Activated CD4-positive, alpha-beta memory T cell treated with anti-CD3 and anti-CD28 coated beads for 36 hours (primary cell): ENCODE measurements at regions not wholly inside any gene's neighbourhood (a gene's known extent, or its start where the extent isn't known, plus 50 kb on each side); places are given as distances from the start of the nearest gene placed in this dataset.

Experiments
- CTCF ChIA-PET: fragments of 350-600 bp; sonication (Branson Sonifier 250); formaldehyde crosslinking; loops from one replicate; lab custom pipeline; 2021; ENCODE audit warnings: antibody characterized with exemption, inconsistent platforms; lab: Charles Lee
- POLR2A ChIA-PET: fragments of 350-600 bp; sonication (Branson Sonifier 250); formaldehyde crosslinking; loops from one replicate; lab custom pipeline; 2021; ENCODE audit warnings: antibody characterized with exemption; lab: Charles Lee
- DNase-seq: peaks from one replicate; pipeline ENCODE4 v3.0.0-alpha.2; 2020
- H3K27ac Mint-ChIP-seq: one replicate; pipeline ENCODE4 v1.8.0; 2021; ENCODE audit warnings: mixed read lengths
- H3K27me3 Mint-ChIP-seq: one replicate; pipeline ENCODE4 v1.8.0; 2021; ENCODE audit warnings: mixed read lengths
- H3K36me3 Mint-ChIP-seq: one replicate; pipeline ENCODE4 v1.8.0; 2021; ENCODE audit warnings: mixed read lengths
- H3K4me1 Mint-ChIP-seq: one replicate; pipeline ENCODE4 v1.8.0; 2021; ENCODE audit warnings: low read depth, mixed read lengths
- H3K4me3 Mint-ChIP-seq: one replicate; pipeline ENCODE4 v1.8.0; 2021; ENCODE audit warnings: mild to moderate bottlenecking, mixed read lengths
- H3K9me3 Mint-ChIP-seq: one replicate; pipeline ENCODE4 v1.8.0; 2021; ENCODE audit warnings: mixed read lengths
- intact Hi-C: fragments of 100-400 bp; cut with micrococcal nuclease; formaldehyde crosslinking; loops from one replicate; pipeline ENCODE4 v1.15.1; 2023

- no peak overlapping the region for H3K27ac Mint-ChIP-seq
- H3K9me3 Mint-ChIP-seq = peaks cover 4% of the 10 kb centered on the region
- H3K4me3 Mint-ChIP-seq = no peak overlapping the region
- CTCF ChIA-PET = interaction anchor here (0.9 kb wide), 2 partner anchors 12 to 156 kb away, joined by 3 read pairs; no protein-coding TSS in a partner anchor
- intact Hi-C loops = no loop called here
- H3K36me3 Mint-ChIP-seq = no peaks in the 10 kb centered on the region
- POLR2A ChIA-PET = no interaction called here
- no peaks in the 10 kb centered on the region for H3K4me1 Mint-ChIP-seq
- no peak for DNase-seq
- peaks cover 21% of the 10 kb centered on the region for H3K27me3 Mint-ChIP-seq
These were observed 103.3 kb upstream of the NFE2L3 start for GRCh38 chr7:26048663-26049062.

- peaks cover 4% of the 10 kb centered on the region for H3K9me3 Mint-ChIP-seq
- POLR2A ChIA-PET = no interaction called here
- CTCF ChIA-PET = interaction anchor here (0.9 kb wide), 2 partner anchors 12 to 156 kb away, joined by 3 read pairs; no protein-coding TSS in a partner anchor
These were observed 102.9 kb upstream of the NFE2L3 start for GRCh38 chr7:26049081-26049480.

GRCh38 chr7:26051021-26051420 is 101.0 kb upstream of the NFE2L3 start:
- intact Hi-C loops = no loop called here

More at GRCh38 chr7:26049081-26049480, 102.9 kb upstream of the NFE2L3 start:
- H3K27ac Mint-ChIP-seq = no peak overlapping the region
- H3K27me3 Mint-ChIP-seq = peaks cover 17% of the 10 kb centered on the region
- no peak for DNase-seq
- H3K4me3 Mint-ChIP-seq = no peak overlapping the region
- no peaks in the 10 kb centered on the region for H3K36me3 Mint-ChIP-seq
- intact Hi-C loops = no loop called here
- H3K4me1 Mint-ChIP-seq = no peaks in the 10 kb centered on the region

GRCh38 chr7:26052706-26053105 is 99.3 kb upstream of the NFE2L3 start:
- peaks cover 4% of the 10 kb centered on the region for H3K9me3 Mint-ChIP-seq
- H3K4me1 Mint-ChIP-seq = no peaks in the 10 kb centered on the region
- ChIA-PET CTCF (no interaction called here), POLR2A (no interaction called here)
- no peak overlapping the region for H3K27ac Mint-ChIP-seq
- H3K4me3 Mint-ChIP-seq = no peak overlapping the region
- H3K27me3 Mint-ChIP-seq = peaks cover 34% of the 10 kb centered on the region
- no peaks in the 10 kb centered on the region for H3K36me3 Mint-ChIP-seq
- intact Hi-C loops = no loop called here
- no peak for DNase-seq

More at GRCh38 chr7:26051021-26051420, 101.0 kb upstream of the NFE2L3 start:
- no peak overlapping the region for H3K27ac Mint-ChIP-seq
- no peaks in the 10 kb centered on the region for H3K36me3 Mint-ChIP-seq
- no peak for DNase-seq
- H3K9me3 Mint-ChIP-seq = peaks cover 4% of the 10 kb centered on the region
- H3K4me3 Mint-ChIP-seq = no peak overlapping the region
- POLR2A ChIA-PET = no interaction called here
- H3K27me3 Mint-ChIP-seq = peaks cover 26% of the 10 kb centered on the region
- CTCF ChIA-PET = interaction anchor here (0.6 to 1.4 kb wide), 3 partner anchors 9 to 226 kb away, joined by 3 to 5 read pairs (median 3); no protein-coding TSS in a partner anchor
- no peaks in the 10 kb centered on the region for H3K4me1 Mint-ChIP-seq

- ChIA-PET CTCF (no interaction called here), POLR2A (no interaction called here)
- no peak overlapping the region for H3K27ac Mint-ChIP-seq
- no peak for DNase-seq
- intact Hi-C loops = no loop called here
- no peaks in the 10 kb centered on the region for H3K36me3 Mint-ChIP-seq
- H3K4me1 Mint-ChIP-seq = no peaks in the 10 kb centered on the region
- peaks cover 35% of the 10 kb centered on the region for H3K27me3 Mint-ChIP-seq
- peaks cover 4% of the 10 kb centered on the region for H3K9me3 Mint-ChIP-seq
- no peak overlapping the region for H3K4me3 Mint-ChIP-seq
These were observed 97.6 kb upstream of the NFE2L3 start for GRCh38 chr7:26054386-26054785.

- POLR2A ChIA-PET = no interaction called here
- H3K9me3 Mint-ChIP-seq = peaks cover 4% of the 10 kb centered on the region
- DNase-seq = no peak
- CTCF ChIA-PET = interaction anchor here (6.1 kb wide), 1 partner anchor 161 kb away, joined by 100 read pairs; no protein-coding TSS in a partner anchor
- intact Hi-C loops = no loop called here
- H3K27me3 Mint-ChIP-seq = peaks cover 35% of the 10 kb centered on the region
- no peak overlapping the region for H3K4me3 Mint-ChIP-seq
- no peak overlapping the region for H3K27ac Mint-ChIP-seq
- no peaks in the 10 kb centered on the region for H3K4me1 Mint-ChIP-seq
- no peaks in the 10 kb centered on the region for H3K36me3 Mint-ChIP-seq
These were observed 96.8 kb upstream of the NFE2L3 start for GRCh38 chr7:26055241-26055640.

- Mint-ChIP-seq H3K4me3 (no peak overlapping the region), H3K27ac (no peak overlapping the region), H3K9me3 (no peaks in the 10 kb centered on the region), H3K4me1 (peaks cover 5% of the 10 kb centered on the region), H3K36me3 (no peaks in the 10 kb centered on the region), H3K27me3 (peaks cover 17% of the 10 kb centered on the region)
- intact Hi-C loops = loop anchor here (1.0 to 5.0 kb wide), 2 partner anchors 94 to 168 kb away; no protein-coding TSS in a partner anchor
- ChIA-PET CTCF (interaction anchor here (0.6 to 6.1 kb wide), 4 partner anchors 12 to 677 kb away, joined by 3 to 100 read pairs (median 33); no protein-coding TSS in a partner anchor), POLR2A (no interaction called here)
- DNase-seq = no peak
These were observed 91.0 kb upstream of the NFE2L3 start for GRCh38 chr7:26060733-26061677.

- ChIA-PET POLR2A (no interaction called here), CTCF (interaction anchor here (1.0 to 2.6 kb wide), 6 partner anchors 17 to 303 kb away, joined by 4 to 63 read pairs (median 6); no protein-coding TSS in a partner anchor)
- no peak overlapping the region for H3K4me3 Mint-ChIP-seq
- peaks cover 5% of the 10 kb centered on the region for H3K4me1 Mint-ChIP-seq
- DNase-seq = peak; percentile 82
- H3K27me3 Mint-ChIP-seq = peaks cover 15% of the 10 kb centered on the region
- intact Hi-C loops = loop anchor here (1.0 to 5.0 kb wide), 2 partner anchors 95 to 169 kb away; no protein-coding TSS in a partner anchor
- H3K27ac Mint-ChIP-seq = no peak overlapping the region
- H3K36me3 Mint-ChIP-seq = no peaks in the 10 kb centered on the region
- H3K9me3 Mint-ChIP-seq = no peaks in the 10 kb centered on the region
These were observed 90.1 kb upstream of the NFE2L3 start for GRCh38 chr7:26061678-26062603.

- DNase-seq = no peak
- no peak overlapping the region for H3K4me3 Mint-ChIP-seq
- intact Hi-C loops = no loop called here
- ChIA-PET POLR2A (no interaction called here), CTCF (no interaction called here)
- H3K4me1 Mint-ChIP-seq = peaks cover 5% of the 10 kb centered on the region
- H3K27ac Mint-ChIP-seq = no peak overlapping the region
- H3K9me3 Mint-ChIP-seq = no peaks in the 10 kb centered on the region
- no peaks in the 10 kb centered on the region for H3K36me3 Mint-ChIP-seq
- peaks cover 6% of the 10 kb centered on the region for H3K27me3 Mint-ChIP-seq
These were observed 86.3 kb upstream of the NFE2L3 start for GRCh38 chr7:26065652-26066051.

GRCh38 chr7:26066736-26067135 is 85.3 kb upstream of the NFE2L3 start:
- no peaks in the 10 kb centered on the region for H3K36me3 Mint-ChIP-seq
- H3K4me3 Mint-ChIP-seq = no peak overlapping the region
- CTCF ChIA-PET = interaction anchor here (1.1 kb wide), 1 partner anchor 174 kb away, joined by 7 read pairs; no protein-coding TSS in a partner anchor
- no peak for DNase-seq
- intact Hi-C loops = no loop called here
- H3K9me3 Mint-ChIP-seq = no peaks in the 10 kb centered on the region
- peaks cover 1% of the 10 kb centered on the region for H3K4me1 Mint-ChIP-seq
- peaks cover 10% of the 10 kb centered on the region for H3K27me3 Mint-ChIP-seq
- no peak overlapping the region for H3K27ac Mint-ChIP-seq
- POLR2A ChIA-PET = no interaction called here

GRCh38 chr7:26070290-26070689 is 81.7 kb upstream of the NFE2L3 start:
- no peak for DNase-seq
- CTCF ChIA-PET = interaction anchor here (1.4 to 1.8 kb wide), 3 partner anchors 12 to 299 kb away, joined by 4 to 6 read pairs (median 6); no protein-coding TSS in a partner anchor
- POLR2A ChIA-PET = no interaction called here
- no peaks in the 10 kb centered on the region for H3K9me3 Mint-ChIP-seq
- H3K27ac Mint-ChIP-seq = no peak overlapping the region
- no peaks in the 10 kb centered on the region for H3K36me3 Mint-ChIP-seq
- intact Hi-C loops = no loop called here
- no peak overlapping the region for H3K4me3 Mint-ChIP-seq
- peaks cover 17% of the 10 kb centered on the region for H3K27me3 Mint-ChIP-seq
- H3K4me1 Mint-ChIP-seq = no peaks in the 10 kb centered on the region
